SW 1271 (cell line): ENCODE measurements at regions not wholly inside any gene's neighbourhood (a gene's known extent, or its start where the extent isn't known, plus 50 kb on each side); places are given as distances from the start of the nearest gene placed in this dataset.
"Not testable (repeated sequence)": the region's sequence is repeated elsewhere in the genome, so short reads cannot be mapped to it uniquely, and the experiment has no call there.

Experiments used
- DNase-seq, 2 experiments: peaks; one replicate each; lab custom pipeline; 2025; lab: John Stamatoyannopoulos, UW

DNA sequence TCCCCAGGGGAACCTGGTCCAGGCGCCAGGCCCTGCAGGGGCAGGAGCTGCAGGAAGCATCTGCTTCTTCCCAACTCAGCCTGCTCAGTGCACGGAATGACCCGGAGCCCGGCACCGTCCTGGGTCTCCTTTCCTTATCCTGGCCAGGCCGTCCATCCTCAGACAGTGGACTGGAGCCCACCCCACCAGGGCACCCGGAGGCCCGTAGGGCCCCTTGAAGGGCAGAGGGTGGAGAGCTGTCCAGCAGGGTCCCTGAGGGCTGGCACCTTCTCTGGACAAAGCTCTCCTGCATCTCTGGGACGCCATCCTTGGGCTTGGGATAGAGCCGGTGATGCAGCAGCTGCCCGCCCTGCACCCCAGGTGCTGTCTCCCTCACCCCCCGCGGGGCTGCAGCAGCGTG, 207.9 kb downstream of the TMEM121 start:
- DNase-seq = not testable (repeated sequence)

DNA sequence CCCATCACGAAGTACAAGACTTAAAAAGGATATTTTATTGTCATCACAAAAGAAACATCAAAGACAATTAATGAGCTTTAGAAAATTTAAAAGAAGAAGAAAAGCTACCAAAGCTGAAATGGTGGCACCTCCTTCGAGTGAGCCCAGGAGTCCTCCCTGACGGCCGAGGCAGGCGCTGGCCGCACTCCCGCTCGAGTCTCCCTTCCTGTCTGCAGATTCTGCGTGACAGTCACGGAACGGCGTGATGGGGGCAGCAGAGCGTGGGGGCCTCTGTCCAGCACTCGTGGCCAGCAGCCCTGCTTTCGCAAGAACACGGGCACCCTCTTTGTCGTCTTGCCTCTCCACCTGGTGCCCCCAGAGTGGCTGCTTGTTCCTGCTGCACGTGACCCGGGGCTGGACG, 209.9 kb downstream of the TMEM121 start:
- DNase-seq = not testable (repeated sequence)

DNA sequence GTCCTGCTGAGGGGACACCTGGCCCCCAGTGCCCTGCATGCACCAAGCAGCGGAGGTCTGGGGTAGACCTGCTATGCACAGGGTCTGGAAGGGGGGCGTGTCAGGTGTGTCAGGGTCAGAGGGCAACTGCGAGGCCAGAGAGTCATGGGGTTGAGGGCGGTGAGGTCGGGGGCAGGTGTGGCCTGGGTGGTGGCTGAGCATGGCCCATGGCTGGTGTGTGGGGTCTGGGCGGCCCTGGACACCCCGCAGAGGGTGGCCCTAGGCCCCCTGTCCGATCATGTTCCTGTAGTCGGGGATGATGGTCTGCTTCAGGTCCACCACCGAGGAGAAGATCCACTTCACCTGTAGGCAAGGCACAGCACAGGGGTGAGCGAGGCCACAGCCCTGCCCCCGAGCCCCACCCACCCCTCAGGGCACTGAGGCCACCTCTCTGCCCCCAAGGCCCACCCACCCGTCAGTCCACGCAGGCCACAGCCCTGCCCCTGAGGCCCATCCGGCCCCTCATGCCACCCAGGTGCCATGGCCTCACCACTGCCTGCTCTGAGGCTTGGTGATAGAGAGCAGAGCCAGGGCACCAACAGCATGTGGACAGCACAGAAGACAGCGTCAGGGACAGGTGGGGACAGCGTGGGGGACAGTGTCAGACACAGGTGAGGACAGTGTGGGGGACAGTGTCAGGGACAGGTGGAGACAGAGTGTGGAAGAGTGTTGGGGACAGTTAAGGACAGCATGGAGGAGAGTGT, 211.3 kb downstream of the TMEM121 start:
- DNase-seq = no peak

DNA sequence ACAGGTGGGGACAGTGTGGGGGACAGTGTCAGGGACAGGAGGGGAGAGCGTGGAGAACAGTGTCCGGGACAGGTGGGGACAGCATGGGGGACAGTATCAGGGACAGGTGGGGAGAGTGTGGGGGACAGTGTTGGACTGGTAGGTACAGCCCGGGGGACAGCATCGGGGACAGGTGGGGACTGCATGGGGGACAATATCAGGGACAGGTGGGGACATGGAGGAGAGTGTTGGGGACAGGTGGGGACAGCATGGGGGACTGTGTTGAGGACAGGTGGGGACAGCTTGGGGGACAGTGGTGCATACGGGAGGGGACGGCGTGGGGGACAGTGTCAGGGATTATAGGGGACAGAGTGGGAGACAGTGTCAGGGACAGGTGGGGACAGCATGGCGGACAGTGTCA, 212.3 kb downstream of the TMEM121 start:
- no peak for DNase-seq

DNA sequence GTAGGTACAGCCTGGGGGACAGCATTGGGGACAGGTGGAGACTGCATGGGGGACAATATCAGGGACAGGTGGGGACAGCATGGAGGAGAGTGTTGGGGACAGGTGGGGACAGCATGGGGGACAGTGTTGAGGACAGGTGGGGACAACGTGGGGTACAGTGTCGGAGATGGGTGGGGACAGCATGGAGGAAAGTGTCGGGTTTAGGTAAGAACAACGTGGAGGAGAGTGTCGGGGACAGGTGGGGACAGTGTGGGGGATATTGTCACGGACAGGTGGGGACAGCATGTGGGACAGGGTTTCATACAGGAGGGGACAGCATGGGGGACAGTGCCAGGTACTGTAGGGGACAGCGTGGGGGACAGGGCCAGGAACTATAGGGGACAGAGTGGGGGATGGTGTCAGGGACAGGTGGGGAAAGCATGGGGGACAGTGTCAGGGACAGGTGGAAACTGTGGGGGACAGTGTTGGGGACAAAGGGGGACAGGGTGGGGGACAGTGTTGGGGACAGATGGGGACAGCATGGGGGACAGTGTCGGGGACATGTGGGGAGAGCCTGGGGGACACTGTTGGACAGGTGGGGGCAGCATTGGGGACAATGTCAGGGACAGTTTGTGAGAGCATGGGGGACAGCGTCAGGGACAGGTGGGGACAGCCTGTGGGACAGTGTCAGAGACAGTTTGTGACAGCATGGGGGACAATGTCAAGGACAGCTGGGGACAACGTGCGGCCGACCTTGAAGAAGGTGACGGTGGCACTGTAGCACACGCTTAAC, 213.1 kb downstream of the TMEM121 start:
- no peak for DNase-seq

DNA sequence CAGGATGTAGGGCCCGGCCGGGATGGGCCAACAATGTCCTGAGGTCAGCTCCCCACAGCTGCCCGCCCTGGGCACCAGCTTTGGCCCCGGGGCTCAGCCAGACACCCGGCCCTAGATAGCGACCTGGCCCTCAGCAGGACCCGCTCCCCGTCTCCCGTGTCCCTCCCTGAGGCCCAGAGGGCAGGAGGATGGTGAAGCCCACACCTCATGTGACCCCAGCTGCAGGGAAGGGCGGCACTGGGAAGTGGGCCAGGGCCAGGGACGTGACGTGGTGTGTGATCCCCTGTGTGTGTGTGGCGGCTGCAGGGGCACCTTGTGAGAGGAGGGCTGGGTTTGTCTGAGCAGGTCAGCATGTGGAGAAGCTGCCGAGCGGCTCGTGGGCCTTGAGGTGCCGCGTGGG, 213.9 kb downstream of the TMEM121 start:
- not testable (repeated sequence) for DNase-seq

DNA sequence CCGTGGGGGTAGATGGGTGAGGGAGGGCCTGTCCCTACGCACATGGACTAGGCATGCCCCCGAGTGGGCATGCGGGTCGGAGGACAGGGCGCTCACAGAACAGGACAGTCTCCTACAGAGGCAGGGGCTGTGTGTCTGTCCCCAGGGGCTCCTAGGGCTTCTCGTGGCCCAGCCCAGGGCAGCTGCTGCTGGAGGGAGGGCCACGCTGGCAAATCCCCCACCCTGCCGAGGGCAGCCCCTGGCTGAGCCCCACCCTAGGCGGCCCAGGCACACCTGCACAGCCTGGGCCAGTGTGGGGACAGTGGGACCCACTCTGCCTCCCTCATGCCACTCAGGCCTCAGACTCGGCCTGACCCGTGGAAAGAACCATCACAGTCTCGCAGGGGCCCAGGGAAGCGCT, 214.6 kb downstream of the TMEM121 start:
- DNase-seq = not testable (repeated sequence)

DNA sequence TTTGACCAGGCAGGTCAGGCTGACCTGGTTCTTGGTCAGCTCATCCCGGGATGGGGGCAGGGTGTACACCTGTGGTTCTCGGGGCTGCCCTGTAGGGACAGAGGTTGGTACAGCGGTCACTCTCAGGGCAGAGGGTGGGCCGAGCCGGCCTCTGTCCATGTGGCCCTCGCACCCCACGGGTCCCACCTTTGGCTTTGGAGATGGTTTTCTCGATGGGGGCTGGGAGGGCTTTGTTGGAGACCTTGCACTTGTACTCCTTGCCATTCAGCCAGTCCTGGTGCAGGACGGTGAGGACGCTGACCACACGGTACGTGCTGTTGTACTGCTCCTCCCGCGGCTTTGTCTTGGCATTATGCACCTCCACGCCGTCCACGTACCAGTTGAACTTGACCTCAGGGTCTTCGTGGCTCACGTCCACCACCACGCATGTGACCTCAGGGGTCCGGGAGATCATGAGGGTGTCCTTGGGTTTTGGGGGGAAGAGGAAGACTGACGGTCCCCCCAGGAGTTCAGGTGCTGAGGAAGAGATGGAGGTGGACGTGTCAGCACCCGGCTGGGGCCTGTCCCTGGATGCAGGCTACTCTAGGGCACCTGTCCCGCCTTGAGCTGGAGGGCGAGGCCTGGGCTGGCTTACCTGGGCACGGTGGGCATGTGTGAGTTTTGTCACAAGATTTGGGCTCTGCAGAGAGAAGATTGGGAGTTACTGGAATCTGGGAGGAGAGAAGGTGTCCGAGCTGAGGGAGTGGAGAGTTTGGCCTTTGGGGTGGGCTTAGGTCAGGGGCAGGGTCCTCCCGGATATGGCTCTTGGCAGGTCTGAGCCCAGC, 215.5 kb downstream of the TMEM121 start:
- DNase-seq = not testable (repeated sequence)

DNA sequence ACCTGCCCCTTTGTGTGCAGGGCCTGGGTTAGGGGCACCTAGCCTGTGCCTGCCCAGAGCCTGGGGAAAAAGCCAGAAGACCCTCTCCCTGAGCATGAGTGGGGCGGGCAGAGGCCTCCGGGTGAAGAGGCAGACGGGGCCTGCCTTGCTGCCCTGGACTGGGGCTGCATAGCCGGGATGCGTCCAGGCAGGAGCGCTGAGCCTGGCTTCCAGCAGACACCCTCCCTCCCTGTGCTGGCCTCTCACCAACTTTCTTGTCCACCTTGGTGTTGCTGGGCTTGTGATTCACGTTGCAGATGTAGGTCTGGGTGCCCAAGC, 216.1 kb downstream of the TMEM121 start:
- no peak for DNase-seq

DNA sequence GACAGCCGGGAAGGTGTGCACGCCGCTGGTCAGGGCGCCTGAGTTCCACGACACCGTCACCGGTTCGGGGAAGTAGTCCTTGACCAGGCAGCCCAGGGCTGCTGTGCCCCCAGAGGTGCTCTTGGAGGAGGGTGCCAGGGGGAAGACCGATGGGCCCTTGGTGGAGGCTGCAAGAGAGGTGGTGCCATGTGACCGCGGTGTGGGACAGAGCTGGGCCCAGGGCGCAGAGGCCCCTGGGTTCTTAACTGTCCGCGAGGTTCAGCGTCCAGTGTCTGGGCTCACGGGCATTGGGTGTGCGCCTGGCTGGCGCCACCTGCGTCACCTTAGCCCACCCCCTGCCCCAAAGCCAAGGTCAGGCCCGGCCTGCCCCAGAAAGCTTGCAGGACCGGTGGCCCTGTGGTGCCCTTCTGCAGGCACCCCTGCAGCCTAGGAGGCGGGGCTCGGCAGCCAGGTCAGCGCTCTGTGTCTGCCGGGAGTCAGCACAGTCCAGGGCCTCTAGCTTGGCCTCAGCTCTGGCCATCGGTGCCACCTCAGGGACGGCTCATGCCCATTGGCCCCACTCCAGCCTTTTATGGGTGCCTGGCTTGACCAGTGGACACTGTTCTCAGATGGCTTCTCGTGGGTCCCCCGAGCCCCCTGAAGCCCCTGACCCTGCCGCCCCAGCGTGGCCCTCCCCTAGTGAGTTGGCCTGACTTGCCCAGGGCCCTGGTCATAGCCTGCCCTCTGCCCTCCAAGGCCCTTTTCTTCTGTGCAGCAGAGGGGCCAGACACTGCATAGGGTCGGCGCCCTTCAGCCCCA, 216.7 kb downstream of the TMEM121 start:
- DNase-seq = not testable (repeated sequence)

DNA sequence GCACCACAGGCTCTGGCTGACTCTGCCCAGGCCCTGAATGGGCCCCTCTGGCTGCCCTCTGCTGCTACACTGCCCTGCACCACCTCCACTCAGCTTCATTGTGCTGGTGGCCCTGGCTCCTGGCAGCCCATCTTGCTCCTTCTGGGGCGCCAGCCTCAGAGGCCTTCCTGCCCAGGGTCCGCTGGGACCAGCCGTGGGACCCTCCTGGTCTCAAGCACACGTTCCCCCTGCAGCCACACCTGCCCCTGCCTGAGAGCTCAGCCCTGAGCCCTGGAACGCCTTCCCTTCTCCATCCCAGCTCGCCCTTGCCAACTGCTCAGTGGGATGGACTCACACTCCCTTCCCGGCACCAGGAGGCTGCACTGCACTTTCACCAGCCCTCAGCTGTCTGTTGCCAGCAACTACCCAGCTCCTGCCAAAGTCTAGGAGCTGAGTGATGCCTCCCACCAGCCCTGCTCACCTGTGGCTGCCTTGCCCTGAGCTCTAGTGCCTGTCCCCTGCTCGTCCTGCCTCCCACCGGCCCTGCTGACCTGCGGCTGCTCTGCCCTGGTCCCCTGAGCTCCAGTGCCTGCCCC, 217.9 kb downstream of the TMEM121 start:
- DNase-seq = not testable (repeated sequence)

DNA sequence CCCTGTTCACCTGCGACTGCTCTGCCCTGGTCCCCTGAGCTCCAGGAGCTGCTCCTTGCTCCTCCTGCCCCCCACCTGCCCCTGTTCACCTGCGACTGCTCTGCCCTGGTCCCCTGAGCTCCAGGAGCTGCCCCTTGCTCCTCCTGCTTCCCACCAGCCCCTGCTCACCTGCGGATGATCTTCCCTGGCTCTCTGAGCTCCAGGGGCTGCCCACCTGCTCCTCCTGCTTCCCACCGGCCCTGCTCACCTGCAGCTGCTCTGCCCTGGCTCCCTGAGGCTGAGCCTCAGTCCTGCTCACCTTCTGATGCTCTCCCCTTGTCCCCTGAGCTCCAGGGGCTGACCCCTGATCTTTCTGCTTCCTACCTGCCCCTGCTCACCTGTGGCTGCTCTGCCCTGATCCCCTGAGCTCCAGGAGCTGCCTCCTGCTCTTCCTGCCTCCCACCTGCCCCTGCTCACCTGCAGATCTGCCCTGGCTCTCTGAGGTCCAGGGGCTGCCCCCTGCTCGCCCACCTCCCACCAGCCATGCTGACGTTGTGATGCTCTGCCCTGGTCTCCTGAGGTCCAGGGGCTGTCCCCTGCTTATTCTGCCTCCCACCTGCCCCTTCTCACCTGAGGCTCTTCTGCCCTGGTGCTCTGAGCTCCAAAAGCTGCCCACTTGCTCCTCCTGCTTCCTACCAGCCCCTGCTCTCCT, 219.2 kb downstream of the TMEM121 start:
- no peak for DNase-seq

DNA sequence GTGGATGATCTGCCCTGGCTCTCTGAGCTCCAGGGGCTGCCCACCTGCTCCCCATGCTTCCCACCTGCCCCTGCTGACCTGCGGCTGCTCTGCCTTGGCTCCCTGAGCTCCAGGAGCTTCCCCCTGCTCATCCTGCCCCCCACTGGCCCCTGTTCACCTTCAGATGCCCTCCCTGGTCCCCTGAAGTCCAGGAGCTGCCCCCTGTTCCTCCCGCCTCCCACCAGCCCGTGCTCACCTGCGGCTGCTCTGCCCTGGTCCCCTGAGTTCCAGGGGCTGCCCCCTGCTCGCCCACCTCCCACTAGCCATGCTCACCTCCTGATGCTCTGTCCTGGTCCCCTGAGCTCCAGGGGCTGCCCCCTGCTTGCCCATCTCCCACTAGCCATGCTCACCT, 219.7 kb downstream of the TMEM121 start:
- DNase-seq = no peak

DNA sequence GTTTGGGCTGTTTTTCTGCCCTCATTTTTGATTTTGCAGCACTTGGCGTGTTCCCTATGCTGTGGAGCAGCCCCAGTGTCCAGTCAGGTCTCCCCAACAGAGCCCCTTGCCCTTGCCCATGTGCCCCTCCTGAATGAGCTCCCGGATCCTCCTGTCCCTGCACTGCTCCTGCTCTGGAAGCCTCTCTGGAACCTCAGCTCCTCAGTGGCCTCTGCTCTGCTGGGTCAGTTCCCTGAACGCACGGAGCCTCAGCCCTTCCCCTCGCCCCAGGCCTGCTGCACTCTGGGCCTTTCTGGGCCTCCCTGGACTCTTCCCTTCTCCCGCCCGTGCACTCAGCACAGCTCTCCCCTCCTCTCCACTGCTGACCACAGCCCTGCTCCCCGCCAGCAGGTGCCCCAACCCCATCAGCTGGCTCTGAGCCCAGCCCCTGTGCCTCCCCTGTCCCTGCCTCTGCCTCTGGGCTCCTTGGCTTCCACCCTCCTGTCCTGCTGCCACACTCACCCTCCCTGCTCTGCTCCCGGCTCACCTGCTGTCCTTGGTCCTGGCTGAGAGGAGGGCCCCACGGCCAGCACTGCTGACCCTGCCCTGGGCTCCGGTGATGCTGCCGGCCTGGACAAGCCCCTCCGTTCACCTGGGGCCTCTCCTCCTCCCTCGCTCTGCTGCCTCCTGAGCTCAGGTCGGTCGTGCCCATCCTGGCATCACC, 220.6 kb downstream of the TMEM121 start:
- DNase-seq = not testable (repeated sequence)

DNA sequence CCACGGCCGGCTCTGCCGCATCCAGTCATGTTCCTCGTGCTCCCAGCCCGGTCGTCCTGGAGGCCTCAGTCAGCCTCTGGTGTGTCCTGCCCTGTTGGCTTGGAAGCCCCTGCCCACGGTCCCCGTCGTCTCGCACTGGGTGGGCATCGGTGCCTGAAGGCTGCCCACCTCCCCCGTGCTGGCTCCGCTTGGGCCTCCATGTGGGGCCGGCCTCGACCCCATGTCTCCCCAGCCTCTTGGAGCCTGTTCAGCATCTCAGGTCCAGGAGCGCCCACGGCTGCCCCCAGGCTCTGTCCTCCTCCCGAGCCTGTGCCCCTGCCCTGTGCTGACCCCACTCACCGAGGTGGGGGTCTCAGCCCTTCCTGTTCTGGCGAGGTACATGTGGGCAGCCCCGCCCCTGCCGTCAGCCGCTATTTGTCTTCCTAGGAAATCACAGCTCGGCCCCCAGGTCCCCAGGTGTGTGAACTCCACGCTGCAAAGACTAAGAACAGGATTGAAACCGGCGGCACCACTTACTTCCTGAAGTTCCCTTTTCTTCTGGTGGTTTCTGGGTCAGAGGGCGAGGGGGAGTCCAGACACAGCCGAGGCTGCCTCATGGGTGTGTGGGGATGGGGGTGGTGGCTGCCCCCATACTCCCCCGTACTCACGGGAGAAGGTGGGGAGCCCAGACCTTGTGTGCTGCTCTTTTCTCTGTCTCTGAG, 221.3 kb downstream of the TMEM121 start:
- DNase-seq = not testable (repeated sequence)

DNA sequence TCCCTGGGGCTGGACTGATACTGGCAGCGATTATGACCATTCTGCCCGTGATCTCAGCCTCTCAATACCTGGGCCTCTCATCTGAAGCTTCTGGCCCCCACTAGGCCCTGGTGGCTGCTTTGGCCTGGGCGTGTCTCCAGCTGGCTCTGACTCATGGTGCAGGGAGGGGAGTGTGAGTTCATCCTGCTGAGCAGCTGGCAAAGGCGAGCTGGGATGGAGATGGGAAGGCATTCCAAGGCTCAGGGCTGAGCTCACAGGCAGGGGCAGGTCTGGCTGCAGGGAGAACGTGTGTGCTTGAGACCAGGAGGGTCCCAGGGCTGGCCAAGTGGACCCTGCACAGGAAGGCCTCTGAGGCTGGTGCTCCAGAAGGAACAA, 221.8 kb downstream of the TMEM121 start:
- peak in 1 of 2 experiments; percentile 29 for DNase-seq

DNA sequence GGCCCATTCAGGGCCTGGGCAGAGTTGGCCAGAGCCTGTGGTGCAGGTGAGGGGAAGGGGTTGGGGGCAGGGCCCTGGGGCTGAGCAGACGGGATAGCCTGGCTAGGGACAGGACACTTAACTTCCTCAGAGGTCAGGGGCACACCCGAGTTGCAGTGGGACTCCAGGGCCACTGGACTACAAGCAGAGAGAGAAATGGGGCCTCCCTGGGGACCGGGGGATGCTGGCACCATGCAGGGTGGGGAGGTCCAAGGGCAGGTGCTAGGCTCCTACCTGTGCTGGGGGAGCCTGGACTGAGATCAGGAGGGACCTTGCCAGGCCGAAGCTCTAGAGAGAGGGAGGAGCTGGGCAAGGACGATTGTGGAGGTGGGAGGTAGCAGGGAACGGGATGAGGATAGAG, 222.3 kb downstream of the TMEM121 start:
- not testable (repeated sequence) for DNase-seq

DNA sequence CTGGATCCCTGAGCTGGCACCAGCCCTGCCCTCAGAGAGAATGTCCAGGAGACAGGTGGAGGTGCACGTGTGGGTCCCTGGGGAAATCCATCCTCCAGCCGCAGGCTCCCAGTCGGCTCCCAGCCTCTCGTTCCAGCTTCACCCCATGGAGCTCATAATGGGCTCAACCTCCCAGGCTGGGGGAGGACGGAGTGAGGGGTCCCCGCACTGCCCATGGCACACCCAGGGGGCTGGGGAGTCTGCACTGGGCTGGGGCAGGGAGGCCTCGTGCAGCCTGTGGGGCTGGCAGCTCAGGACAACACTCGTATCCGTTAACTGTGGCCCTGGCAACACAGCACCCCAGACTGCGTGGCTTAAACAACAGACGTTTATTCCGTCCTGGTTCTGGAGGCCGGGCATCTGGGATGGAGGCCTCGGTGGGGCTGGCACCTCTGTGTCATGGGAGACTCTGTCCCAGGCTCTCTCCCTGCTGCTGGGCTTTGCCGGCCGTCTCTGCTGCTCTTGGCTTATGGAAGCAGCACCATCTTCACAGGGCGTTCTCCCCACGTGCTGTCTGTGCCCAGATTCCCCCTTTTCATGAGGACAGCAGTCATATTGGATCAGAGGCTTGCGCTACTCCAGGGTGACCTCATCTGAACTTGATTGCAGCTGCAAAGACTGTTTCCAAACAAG, 223.6 kb downstream of the TMEM121 start:
- not testable (repeated sequence) for DNase-seq

DNA sequence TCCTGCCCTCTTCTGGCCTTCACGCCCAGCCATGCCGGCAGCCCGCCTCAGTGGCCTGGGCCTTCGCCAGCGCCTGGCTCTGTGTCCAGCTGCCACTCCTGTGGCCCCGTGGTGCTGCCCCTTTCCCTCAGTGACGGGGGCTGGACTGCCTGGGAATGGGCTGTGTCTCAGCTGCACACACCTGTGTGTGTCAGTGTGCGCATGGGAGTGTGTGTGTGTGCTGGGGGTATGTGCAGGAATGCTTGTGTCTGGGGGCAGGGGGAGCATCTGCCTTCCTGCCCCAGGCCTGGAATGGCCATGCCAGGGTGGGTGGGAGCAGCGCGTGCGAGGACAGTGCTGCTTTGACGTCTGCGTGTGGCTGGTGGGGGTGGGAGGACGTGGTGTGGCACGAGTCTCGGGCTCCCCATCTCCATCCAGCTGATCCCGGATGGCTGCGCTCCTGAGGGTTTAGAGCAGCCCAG, 224.9 kb downstream of the TMEM121 start:
- not testable (repeated sequence) for DNase-seq
